ENCODE measurements at regions not wholly inside any gene's neighbourhood (a gene's known extent, or its start where the extent isn't known, plus 50 kb on each side); places are given as distances from the start of the nearest gene placed in this dataset.

GRCh38 chr3:9301798-9302197 is 52.4 kb upstream of the SRGAP3 start (continued):
- TF ChIP-seq, protein P1, sequence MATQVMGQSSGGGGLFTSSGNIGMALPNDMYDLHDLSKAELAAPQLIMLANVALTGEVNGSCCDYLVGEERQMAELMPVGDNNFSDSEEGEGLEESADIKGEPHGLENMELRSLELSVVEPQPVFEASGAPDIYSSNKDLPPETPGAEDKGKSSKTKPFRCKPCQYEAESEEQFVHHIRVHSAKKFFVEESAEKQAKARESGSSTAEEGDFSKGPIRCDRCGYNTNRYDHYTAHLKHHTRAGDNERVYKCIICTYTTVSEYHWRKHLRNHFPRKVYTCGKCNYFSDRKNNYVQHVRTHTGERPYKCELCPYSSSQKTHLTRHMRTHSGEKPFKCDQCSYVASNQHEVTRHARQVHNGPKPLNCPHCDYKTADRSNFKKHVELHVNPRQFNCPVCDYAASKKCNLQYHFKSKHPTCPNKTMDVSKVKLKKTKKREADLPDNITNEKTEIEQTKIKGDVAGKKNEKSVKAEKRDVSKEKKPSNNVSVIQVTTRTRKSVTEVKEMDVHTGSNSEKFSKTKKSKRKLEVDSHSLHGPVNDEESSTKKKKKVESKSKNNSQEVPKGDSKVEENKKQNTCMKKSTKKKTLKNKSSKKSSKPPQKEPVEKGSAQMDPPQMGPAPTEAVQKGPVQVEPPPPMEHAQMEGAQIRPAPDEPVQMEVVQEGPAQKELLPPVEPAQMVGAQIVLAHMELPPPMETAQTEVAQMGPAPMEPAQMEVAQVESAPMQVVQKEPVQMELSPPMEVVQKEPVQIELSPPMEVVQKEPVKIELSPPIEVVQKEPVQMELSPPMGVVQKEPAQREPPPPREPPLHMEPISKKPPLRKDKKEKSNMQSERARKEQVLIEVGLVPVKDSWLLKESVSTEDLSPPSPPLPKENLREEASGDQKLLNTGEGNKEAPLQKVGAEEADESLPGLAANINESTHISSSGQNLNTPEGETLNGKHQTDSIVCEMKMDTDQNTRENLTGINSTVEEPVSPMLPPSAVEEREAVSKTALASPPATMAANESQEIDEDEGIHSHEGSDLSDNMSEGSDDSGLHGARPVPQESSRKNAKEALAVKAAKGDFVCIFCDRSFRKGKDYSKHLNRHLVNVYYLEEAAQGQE (IDR thresholded peaks at IDR 0.05; ENCODE audit: low read depth, low read length): no peak

- peak; percentile 88 for DNase-seq
- H2AFZ ChIP-seq (ENCODE audit: low read depth): no peak overlapping the region
- ChIA-PET CTCF (interaction anchor here (0.5 to 5.3 kb wide), 73 partner anchors 10 to 886 kb away, joined by 3 to 112 read pairs (median 5); partner anchors contain the start of genes SRGAP3 and THUMPD3), POLR2A (no interaction called here)
- peaks cover 0 to 4% of the 10 kb centered on the region in 2 experiments; a peak in 1 of 4 replicates for H3K4me1 ChIP-seq (ENCODE audit: control insufficient read depth in 1 of 2, insufficient read depth in 2 of 2, low read depth in 1 of 2, low read length in 1 of 2)
- H3K9ac ChIP-seq: no peak overlapping the region
- H3K36me3 ChIP-seq (replicated peaks in 1 of 2; ENCODE audit: control insufficient read depth in 1 of 2, insufficient read depth in 2 of 2, low read length in 1 of 2): no peaks in the 10 kb centered on the region
- H3K79me2 ChIP-seq (ENCODE audit: insufficient read depth): no peaks in the 10 kb centered on the region
- no peaks in the 10 kb centered on the region for H3K27me3 ChIP-seq (ENCODE audit: insufficient read depth)
- no peak overlapping the region for H3K27ac ChIP-seq (ENCODE audit: low read depth in 2 of 2, low read length in 1 of 2)
- no peaks in the 10 kb centered on the region for H3K9me2 ChIP-seq
- peak overlapping the region; percentile 68 for H3K4me2 ChIP-seq
- no peaks in the 10 kb centered on the region for H4K20me1 ChIP-seq (ENCODE audit: insufficient read depth)
- H3F3A ChIP-seq (replicated peaks; ENCODE audit: insufficient read depth): no peaks in the 10 kb centered on the region
- WGBS (ENCODE audit: low lambda C conversion rate): 23% methylated on average over 18 of the region's 24 CpGs
- H3K4me3 ChIP-seq (ENCODE audit: low read depth in 2 of 2, low read length in 1 of 2): peak overlapping the region; percentile 13 to 56; a peak in 2 of 4 replicates
- no peaks in the 10 kb centered on the region for H3K9me3 ChIP-seq
- TF ChIP-seq CTCF (IDR thresholded peaks at IDR 0.05): peak; percentile 93
- TF ChIP-seq, protein P2, sequence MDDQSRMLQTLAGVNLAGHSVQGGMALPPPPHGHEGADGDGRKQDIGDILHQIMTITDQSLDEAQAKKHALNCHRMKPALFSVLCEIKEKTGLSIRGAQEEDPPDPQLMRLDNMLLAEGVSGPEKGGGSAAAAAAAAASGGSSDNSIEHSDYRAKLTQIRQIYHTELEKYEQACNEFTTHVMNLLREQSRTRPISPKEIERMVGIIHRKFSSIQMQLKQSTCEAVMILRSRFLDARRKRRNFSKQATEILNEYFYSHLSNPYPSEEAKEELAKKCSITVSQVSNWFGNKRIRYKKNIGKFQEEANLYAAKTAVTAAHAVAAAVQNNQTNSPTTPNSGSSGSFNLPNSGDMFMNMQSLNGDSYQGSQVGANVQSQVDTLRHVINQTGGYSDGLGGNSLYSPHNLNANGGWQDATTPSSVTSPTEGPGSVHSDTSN (IDR thresholded peaks at IDR 0.05): no peak
- TF ChIP-seq JUND (IDR thresholded peaks at IDR 0.05): no peak
- no peak for TF ChIP-seq TAF1 (IDR thresholded peaks at IDR 0.05; ENCODE audit: borderline replicate concordance, low read depth, low read length)
- no peak for TF ChIP-seq EP300 (IDR thresholded peaks at IDR 0.05; ENCODE audit: borderline replicate concordance in 1 of 2, low read depth in 1 of 2, low read length in 1 of 2)
- TF ChIP-seq YY1 (IDR thresholded peaks at IDR 0.05; ENCODE audit: low read depth): no peak
- TF ChIP-seq, protein P3, sequence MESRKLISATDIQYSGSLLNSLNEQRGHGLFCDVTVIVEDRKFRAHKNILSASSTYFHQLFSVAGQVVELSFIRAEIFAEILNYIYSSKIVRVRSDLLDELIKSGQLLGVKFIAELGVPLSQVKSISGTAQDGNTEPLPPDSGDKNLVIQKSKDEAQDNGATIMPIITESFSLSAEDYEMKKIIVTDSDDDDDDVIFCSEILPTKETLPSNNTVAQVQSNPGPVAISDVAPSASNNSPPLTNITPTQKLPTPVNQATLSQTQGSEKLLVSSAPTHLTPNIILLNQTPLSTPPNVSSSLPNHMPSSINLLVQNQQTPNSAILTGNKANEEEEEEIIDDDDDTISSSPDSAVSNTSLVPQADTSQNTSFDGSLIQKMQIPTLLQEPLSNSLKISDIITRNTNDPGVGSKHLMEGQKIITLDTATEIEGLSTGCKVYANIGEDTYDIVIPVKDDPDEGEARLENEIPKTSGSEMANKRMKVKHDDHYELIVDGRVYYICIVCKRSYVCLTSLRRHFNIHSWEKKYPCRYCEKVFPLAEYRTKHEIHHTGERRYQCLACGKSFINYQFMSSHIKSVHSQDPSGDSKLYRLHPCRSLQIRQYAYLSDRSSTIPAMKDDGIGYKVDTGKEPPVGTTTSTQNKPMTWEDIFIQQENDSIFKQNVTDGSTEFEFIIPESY (IDR thresholded peaks at IDR 0.05; ENCODE audit: borderline replicate concordance, low read depth): no peak
- peak; percentile 99 for TF ChIP-seq RAD21 (IDR thresholded peaks at IDR 0.05; ENCODE audit: low read length)
- TF ChIP-seq MXI1 (IDR thresholded peaks at IDR 0.05; ENCODE audit: low read depth, low read length): no peak
- no peak for TF ChIP-seq EZH2phosphoT487 (IDR thresholded peaks at IDR 0.05; ENCODE audit: borderline replicate concordance, low read depth)
- no peak for TF ChIP-seq USF2 (IDR thresholded peaks at IDR 0.05; ENCODE audit: borderline replicate concordance, low read depth, low read length)
- TF ChIP-seq TCF12 (IDR thresholded peaks at IDR 0.05): no peak
- TF ChIP-seq RFX5 (IDR thresholded peaks at IDR 0.05; ENCODE audit: low read length): 0 out of 2 replicates have a peak, but pooled peaks have one; percentile 19
- TF ChIP-seq SMC3 (IDR thresholded peaks at IDR 0.05; ENCODE audit: low read depth, low read length): peak; percentile 98
- no peak for TF ChIP-seq GATA2 (CRISPR knock-in tag; IDR thresholded peaks at IDR 0.05)
- TF ChIP-seq GABPA (IDR thresholded peaks at IDR 0.05; ENCODE audit: low read depth): no peak
- TF ChIP-seq TEAD4 (IDR thresholded peaks at IDR 0.05; ENCODE audit: borderline replicate concordance, insufficient read depth): no peak
- TF ChIP-seq SIN3A (IDR thresholded peaks at IDR 0.05; ENCODE audit: borderline replicate concordance, low read depth, low read length): no peak
Measured at GRCh38 chr3:9302425-9303181, 53.2 kb upstream of the SRGAP3 start.

Data from SK-N-SH (cell line).